RKO (cell line): ENCODE measurements at regions not wholly inside any gene's neighbourhood (a gene's known extent, or its start where the extent isn't known, plus 50 kb on each side); places are given as distances from the start of the nearest gene placed in this dataset.
"Not testable (repeated sequence)": the region's sequence is repeated elsewhere in the genome, so short reads cannot be mapped to it uniquely, and the experiment has no call there.

Experiments
- DNase-seq: peaks from one replicate; pipeline ENCODE4 v3.0.0-alpha.2; 2016; ENCODE audit warnings: low spot score

DNA sequence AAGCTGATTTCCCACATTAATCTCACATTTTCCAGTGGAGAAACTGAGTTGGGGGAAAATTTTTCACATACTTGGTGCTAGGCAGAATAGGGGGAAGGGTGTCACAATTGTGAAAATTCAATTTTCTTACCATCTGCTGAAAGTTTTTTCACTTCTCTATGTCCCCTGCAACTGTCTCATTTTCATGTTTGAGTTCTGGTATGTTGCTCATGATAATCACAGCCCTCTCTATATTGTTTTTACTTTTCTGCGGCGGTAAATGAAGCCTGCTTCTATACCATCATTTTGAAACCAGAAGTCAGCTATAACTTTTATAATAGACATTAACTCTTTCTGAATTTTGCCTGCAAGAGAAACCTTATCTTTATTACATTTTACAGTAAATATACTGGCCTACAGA lies 1664.5 kb downstream of the EFNA5 start:
- DNase-seq, result no peak

DNA sequence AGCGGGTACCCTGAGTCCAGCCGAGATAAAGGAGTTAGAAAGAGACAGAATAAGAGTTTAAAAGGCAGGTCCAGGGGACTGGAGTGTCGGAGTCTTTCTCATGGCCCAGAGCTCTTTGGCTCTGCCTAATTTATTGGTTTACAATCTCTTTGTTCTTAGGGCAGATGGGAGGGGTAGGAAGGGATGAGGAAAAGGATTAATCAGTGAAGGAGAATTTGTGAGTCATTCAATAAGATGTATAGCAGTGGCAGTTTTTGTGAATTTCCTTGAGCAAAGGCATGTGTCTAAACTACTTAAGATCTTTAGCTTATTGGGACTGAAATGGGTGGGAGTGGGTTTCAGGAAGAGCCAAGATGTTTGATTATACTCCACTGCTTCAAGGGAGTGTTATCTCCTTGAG lies 1671.7 kb downstream of the EFNA5 start:
- not testable (repeated sequence) for DNase-seq

DNA sequence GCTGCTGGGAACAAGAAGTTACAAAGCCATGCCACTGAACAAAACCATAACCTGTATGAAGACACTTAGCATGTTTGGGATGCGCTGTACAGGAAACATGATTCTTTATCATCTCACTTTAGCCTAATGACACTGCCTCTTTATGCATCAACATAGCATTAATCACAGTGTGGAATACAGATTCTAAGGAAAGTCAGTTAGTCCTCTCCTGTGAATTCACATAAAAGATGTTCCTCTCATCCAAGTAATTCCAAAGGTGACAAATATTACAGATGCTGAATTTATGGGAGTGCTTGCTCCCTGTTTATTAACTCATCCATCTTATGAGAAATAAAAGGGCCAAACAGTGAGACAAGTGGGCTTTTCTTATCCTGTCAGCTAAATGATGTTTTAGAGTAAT lies 1677.7 kb downstream of the EFNA5 start:
- DNase-seq, result no peak

DNA sequence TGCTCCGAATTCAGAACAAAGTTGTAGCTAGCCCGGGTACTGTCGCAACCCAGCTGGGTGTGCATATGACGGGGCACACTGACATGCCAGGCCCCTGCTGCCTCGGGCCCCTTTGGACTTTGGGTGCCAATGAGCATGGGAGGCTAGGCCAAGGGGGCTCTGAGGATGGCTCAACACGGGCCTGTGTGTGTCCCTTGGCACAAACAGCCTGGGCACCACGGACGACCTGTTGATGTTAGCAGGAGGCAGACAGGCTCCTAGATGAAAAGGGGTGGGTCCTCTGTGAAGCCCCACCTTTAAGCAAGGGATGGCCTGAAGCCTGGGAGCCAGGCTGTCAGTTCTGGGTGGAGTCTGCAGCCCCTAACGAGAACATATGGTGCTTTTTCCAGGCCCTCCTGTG lies 1688.2 kb downstream of the EFNA5 start:
- no peak for DNase-seq

DNA sequence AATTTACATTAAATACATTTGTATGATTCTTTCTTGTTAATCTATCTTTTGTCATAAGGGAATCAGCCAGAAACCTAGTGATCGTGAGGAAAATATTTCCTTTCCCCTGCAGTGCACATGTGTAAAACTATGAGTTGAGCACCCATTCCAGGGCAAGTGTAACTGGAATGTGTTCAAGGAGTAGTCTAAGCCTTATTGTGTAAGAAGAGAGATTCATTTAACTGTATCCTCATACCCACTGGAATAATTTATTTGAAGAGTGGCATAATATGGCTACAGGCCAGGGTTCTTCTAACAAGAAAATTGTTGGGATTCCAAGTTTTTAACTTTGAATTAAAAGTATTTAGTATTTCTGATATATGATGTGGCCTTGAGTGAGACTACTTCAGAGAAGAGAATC lies 1692.7 kb downstream of the EFNA5 start:
- no peak for DNase-seq

DNA sequence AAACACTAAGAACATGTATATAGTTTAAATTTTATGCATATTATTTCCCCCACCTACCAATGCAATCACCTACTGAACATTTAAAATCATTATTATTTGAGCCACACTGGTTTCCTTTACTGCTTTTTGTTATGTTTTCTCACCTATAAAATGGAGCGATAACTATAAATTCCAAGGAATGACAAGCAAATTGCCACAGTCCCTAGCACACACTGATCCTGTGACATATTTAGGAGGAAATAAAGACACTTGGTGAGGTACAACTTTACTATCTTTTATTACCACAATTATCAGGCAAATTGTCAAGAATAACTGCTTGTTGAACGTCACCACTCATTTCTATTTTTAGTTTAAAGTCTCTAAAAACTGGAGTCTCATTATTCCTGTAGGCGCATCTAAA lies 1693.6 kb downstream of the EFNA5 start:
- DNase-seq, result no peak

DNA sequence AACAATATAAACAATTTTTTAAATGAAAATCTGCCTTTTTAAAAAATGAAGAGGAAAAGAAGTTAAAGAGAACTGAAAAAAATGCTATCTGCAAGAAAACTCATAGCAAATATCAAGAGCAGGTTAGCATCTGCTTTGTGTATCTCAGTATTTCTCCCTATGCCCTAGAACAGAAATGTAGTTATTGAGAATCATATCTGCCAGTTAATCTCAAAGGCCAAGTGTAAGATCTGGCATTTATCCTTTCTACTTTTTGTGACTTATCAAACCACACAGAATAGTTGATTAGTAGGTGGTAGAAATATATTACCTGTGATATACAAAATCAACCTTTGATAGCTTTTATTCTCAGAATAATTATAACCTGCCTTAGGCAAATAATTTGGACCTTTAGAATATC lies 1699.8 kb downstream of the EFNA5 start:
- no peak for DNase-seq

DNA sequence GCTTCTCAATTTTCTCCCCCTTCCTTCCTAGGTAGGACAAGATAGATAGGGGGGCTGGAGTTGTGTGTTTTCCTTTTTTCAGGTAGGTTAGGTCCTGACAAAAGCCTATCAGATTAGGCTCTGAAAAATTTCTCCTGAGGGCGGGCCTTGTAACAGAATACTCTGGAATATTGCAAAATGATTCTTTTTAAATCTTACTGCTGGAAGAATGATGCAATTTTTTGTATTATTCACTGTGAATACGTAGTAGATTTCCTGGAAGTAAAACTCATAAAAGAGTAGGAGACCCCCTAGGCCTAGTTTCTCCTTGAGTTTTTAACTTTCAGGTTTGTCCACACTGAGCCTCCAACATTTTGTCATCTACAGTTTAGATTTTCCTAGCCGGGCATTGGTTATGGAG lies 1701.8 kb downstream of the EFNA5 start:
- DNase-seq, result no peak

DNA sequence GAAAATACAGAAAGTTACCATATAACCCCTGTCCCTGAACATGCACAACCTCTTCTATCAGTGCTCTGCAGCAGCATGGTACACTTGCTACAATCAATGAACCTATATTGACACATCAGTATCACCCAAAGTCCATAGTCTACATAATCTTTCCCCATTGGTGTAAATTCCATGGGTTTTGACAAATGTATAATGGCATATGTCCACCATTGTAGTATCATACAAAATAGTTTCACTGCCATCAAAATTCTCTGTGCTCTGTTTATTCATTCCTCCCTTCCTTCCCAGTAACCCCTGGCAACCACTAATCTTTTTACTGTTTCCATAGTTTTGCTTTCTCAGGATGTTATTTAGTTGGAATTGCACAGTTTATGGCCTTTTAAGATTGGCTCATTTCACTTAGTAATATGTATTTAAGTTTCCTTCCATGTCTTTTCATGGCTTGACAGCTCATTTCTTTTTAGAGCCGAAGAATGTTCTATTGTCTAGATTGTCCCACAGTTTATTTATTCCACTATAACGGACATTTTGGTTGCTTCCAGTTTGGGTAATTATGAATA lies 1707.0 kb downstream of the EFNA5 start:
- no peak for DNase-seq

DNA sequence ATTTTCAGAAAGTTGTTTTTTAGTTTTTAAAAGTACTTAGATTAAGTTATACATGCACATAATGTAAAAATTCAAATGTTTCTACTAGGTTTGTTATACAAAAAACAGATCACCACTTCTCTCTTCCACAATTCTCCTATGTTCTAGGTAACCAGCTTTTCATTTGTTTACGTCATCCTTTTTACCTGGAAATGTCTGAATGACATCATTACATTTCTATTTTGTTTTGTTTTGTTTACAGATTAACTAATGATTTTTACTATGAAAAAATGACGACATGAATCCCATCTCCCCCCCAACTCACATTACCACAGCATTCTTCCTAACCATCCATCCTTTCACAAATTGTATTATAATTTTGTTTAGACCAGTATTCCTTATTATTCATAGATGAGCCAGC lies 1709.2 kb downstream of the EFNA5 start:
- no peak for DNase-seq

DNA sequence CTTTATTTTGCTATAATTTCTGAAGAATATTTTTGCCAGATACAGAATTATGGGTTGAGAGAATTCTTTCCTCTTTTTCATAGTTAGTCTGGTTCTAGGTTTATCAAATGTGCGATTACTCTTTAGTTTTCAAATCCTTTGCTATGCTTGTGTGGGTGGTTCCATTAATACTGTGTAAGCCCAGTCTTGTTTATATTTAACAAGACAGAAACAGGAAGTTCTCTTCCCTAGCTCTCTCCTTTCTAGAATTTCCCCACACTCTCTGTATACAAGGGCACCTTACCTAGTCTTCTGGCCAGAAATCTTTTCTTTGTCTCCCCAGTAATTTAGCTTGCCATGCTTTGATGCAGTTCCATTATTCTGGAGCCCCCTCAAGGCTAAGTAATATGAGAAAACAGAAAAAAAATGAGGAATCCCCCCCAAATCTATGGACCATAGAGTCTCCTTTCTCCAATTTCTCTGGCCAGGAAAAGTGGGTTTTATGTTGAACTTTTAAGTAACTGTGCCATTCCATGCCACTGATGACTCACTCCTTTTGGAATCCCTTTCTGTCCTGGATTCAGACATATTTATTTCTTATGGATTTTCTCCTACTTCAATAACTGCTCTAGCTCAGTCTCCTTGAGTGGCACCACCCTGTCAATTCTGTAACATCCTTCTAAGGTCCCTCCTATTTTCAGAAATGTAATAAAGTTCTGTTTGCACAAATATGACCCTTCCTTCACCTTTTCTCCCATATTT lies 1714.1 kb downstream of the EFNA5 start:
- no peak for DNase-seq

DNA sequence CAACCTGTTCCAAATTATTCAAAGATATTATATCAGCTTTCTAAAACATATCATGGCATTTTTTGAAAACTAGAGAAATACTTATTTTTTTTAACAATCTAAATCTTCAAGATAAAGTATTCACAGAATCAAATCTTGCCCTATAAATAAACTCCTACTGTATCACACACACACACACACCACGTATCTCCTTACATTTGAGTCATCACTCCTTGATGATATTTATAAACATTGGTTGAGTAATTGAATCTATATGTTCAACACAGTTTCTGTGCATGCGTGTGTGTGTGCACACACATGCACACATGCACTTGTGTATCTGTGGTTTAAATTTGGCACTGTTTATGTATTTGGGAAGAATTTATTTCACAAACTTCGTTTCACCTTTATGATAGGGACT lies 1716.4 kb downstream of the EFNA5 start:
- DNase-seq, result no peak

DNA sequence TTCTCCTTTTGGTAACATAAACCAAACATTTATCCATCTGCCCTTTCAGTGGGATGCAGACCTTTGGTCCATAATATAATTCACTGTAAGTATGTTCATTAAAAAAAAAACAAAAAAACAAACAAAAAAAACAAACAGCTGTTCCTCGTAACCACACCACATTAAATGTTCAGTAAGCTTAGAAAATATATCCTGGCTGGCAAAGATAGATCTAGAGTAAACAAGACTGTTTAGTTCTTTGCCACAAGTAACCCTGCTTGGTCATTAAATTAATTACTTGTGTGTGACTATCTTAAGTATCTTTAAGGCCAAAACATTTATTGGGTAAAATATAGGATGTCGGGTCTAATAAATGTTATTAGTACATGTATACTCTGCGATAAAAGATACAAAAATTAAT lies 1717.1 kb downstream of the EFNA5 start:
- DNase-seq, result no peak

DNA sequence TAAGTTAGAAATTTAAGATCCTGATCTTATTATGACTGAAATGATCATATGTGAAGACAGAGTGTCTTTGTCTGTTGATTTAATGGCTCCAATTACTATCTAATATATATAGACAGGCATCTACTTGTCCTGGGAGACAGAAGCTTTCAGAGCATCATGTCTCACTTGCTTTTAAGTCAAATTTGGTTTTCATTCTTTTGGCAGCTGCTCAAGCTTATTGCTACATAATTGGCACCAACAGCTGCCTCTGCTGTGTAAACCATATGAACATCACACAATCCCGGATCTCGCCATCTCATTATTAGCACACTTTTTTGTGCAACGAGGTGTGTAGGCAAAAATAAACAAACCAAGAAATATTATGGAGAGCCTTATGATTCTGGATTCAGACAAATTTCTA lies 1717.9 kb downstream of the EFNA5 start:
- no peak for DNase-seq

DNA sequence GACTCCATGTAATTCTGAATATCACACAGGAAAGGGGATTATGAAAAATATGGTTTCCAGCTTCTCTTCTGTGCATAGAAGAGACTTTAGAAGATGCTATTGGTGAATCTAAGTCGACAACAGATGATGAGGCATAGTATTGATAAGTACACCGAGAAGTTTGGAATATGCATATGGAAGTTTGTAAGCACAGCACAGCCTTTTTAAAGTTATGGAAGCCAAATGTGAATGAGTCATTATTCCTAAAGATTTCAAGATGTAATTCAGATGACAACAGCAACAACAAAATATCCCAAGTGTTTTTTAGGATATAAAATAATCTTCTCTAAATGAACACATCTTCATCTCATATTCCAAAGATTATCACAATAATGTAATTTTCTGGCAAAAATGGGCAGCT lies 1723.3 kb downstream of the EFNA5 start:
- DNase-seq, result no peak

DNA sequence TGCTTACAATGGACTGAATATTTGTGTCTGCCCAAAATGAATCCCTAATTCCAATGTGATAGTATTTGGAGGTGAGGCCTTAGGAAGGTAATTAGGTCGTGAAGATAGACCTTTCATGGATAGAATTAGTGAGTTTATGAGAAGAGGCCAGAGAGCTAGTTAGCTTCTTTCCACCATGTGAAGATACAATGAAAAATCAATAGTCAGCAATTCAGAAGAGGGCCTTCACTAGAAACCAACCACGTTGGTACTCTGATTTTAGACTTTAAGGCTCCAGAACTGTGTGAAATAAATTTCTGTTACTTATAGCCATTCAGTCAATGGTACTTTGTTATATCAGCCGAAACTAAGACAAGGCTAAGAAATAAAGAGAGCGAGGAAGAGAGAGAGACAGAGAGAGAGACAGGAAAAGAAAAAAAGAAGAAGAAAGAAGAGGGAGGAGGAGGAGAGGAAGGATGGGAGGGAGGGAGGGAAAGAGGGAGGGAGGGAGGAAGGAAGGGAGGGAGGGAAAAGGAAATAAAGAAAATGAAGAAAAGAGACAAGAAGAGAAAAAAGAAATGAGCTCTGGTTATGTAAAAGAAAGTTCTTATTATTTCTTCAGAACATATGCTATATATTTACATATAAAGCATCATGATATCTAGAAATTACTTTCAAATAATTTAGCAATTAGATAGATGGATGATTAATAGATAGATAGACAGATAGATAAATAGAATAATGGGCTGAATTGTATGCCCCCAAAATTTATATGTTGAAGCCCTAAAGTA lies 1725.3 kb downstream of the EFNA5 start:
- DNase-seq, result no peak

DNA sequence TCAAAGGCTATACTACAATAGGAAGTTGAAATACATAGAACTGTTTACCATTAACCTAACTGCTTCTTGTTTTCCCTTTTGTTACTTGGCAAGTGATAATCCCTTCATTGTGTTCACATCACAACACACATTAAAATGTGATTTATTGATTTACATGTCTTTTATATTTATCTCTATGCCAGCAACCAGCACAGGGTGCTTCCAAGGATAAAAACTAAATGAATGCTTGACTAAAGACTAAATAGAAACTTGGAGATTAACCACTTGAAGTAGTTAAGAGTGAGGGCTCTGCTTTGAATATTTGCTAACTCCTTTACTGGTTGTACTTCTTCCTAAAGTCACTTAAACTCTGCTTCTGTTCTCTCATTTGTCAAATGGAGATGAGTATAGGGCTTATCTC lies 1730.6 kb downstream of the EFNA5 start:
- no peak for DNase-seq

DNA sequence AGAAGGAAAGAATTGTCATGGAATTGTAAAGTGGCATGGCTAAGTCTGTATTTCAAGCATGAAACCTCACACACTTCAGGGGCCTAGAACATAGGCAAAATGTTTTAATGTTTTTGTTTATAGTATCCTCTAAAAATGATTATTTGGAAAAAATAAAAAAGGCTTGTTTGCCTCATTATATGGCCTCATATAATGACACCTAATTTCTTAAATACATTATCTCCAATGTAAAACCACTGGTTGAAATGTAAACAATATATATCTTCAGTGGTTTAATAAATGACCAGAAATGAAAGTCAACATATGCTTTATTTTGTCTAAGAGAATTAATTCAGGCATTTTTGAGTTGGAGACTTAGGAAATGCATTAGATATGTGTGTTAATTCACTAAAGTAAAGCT lies 1736.6 kb downstream of the EFNA5 start:
- no peak for DNase-seq

DNA sequence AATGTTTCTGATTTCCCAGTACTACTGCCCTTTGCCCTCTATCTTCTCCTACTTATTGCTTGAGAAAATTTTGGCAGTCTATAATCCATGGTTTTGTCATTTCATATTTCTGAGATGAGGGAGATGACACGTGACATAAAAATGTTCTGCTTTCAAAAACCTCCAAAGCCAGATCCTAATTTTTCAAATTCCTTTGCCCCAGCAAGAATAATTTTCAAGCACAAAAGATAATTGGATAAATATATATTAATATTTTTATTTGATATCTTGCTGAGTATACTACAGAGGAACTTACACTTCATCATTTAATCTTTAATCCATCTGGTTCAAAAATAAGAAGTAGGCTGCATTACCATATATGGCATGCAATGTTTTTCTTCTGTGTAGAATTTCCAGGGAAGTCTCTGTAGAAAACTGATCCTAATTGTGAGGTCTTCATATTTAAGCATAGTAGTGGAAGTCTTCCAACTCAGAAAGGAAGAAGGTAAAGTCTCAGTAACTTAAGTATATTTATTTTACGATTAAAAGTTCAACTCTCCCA lies 1738.8 kb downstream of the EFNA5 start:
- DNase-seq, result no peak

DNA sequence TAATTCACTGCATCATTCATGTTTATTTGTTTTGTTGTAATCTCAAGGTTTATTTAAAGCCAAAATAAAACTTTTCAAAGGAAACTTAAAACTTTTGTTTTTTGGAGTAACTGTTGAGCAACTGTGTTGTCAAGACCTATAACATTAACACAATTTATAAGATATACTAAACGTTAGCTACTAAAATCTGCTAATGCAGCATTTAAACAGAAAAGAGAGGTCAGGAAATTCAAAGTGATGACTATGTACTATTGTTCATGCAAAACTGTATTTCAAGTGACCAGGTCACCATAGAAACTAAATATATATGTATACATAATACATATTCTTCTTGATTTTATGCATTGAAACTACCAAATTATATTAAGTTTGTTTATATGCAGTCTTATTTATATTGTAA lies 1740.9 kb downstream of the EFNA5 start:
- no peak for DNase-seq

DNA sequence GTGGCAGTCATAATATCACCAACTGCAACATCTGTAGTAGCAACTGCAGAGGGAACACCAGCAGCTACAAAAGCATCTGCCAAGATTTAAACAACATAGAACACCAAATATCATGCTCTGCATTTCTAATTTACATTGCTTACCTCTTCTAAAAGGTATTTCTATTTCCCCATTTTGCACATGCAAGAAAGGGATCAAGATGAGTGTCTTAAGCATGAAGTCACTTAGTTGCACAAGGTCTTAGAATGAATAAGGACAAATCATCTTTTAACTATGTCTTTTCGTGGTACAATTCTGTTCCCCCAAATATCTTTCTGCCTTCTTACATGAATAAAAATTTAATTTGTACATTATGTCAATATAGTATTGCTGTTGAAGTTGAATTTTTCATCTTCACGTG lies 1746.4 kb downstream of the EFNA5 start:
- peak; percentile 13 for DNase-seq

DNA sequence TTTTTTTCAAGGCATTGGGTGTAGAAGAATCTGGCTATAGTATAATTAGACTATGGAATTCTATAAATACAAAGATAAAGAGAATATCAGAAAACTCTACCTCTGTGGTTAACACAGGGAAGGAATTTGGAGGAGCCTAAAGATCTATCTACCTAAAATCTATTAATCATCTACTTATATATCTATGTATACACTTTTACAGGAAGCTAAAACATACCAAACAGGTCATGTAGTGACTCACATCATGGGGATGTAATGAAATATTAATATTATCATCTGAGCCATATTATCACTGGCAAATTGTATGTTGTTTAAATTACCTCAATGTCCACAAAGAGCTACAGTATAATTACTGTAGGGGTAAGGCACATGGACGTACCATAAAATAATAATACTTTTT lies 1748.2 kb downstream of the EFNA5 start:
- no peak for DNase-seq

DNA sequence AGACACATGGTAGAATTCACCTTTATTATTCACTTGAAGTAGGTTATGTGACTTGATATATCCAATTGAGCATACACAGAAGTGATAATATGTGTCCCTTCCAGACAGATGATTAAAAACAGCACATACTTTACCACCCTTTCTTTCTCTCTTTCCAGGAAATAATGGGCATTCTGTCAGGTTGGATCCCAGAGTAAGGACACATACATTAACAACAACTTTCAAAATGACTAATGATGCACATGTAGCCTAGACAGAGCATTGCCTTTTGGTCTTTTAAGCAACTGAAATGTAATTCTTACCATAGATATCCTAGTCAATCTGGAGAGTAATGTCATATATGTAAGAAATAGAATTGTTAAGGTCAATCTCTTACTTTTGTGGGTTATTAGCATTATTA lies 1748.7 kb downstream of the EFNA5 start:
- no peak for DNase-seq
